ENCODE measurements at regions not wholly inside any gene's neighbourhood (a gene's known extent, or its start where the extent isn't known, plus 50 kb on each side); places are given as distances from the start of the nearest gene placed in this dataset.

- DNase-seq = no peak
These were observed 139.5 kb upstream of the PMFBP1 start for GRCh38 chr16:72311426-72311825.

- DNase-seq = no peak
These were observed 137.0 kb upstream of the PMFBP1 start for GRCh38 chr16:72309001-72309400.

- no peak for DNase-seq
These were observed 136.4 kb upstream of the PMFBP1 start for GRCh38 chr16:72308396-72308795.

- no peak for DNase-seq
These were observed 130.4 kb upstream of the PMFBP1 start for GRCh38 chr16:72302332-72302731.

- DNase-seq = no peak
These were observed 129.7 kb upstream of the PMFBP1 start for GRCh38 chr16:72301523-72302236.

- no peak for DNase-seq
These were observed 128.9 kb upstream of the PMFBP1 start for GRCh38 chr16:72300892-72301291.

- no peak for DNase-seq
These were observed 127.8 kb upstream of the PMFBP1 start for GRCh38 chr16:72299684-72300243.

GRCh38 chr16:72298961-72299360 lies 127.0 kb upstream of the PMFBP1 start:
- no peak for DNase-seq

- no peak for DNase-seq
These were observed 124.0 kb upstream of the PMFBP1 start for GRCh38 chr16:72295914-72296313.

GRCh38 chr16:72291531-72291981 lies 119.6 kb upstream of the PMFBP1 start:
- no peak for DNase-seq

- DNase-seq = no peak
These were observed 119.2 kb upstream of the PMFBP1 start for GRCh38 chr16:72291121-72291520.

- DNase-seq = no peak
These were observed 115.7 kb upstream of the PMFBP1 start for GRCh38 chr16:72287649-72288048.

- no peak for DNase-seq
These were observed 115.1 kb upstream of the PMFBP1 start for GRCh38 chr16:72286936-72287620.

GRCh38 chr16:72285728-72286127 lies 113.8 kb upstream of the PMFBP1 start:
- no peak for DNase-seq

GRCh38 chr16:72285324-72285723 lies 113.4 kb upstream of the PMFBP1 start:
- no peak for DNase-seq

GRCh38 chr16:72284042-72284789 lies 112.3 kb upstream of the PMFBP1 start:
- DNase-seq = no peak

- DNase-seq = no peak
These were observed 110.4 kb upstream of the PMFBP1 start for GRCh38 chr16:72282362-72282761.

- DNase-seq = no peak
These were observed 106.3 kb upstream of the PMFBP1 start for GRCh38 chr16:72278301-72278700.

- DNase-seq = no peak
These were observed 105.8 kb upstream of the PMFBP1 start for GRCh38 chr16:72277749-72278148.

GRCh38 chr16:72271699-72272240 lies 99.8 kb upstream of the PMFBP1 start:
- DNase-seq = no peak

GRCh38 chr16:72270531-72270930 lies 98.6 kb upstream of the PMFBP1 start:
- DNase-seq = peak; percentile 11

GRCh38 chr16:72266836-72267235 lies 94.9 kb upstream of the PMFBP1 start:
- no peak for DNase-seq

GRCh38 chr16:72264771-72265170 lies 92.8 kb upstream of the PMFBP1 start:
- peak; percentile 1 for DNase-seq
